HL-60 (cell line): ENCODE measurements at regions not wholly inside any gene's neighbourhood (a gene's known extent, or its start where the extent isn't known, plus 50 kb on each side); places are given as distances from the start of the nearest gene placed in this dataset.

Experiments used
- DNase-seq, 2 experiments: peaks; one replicate each; pipeline ENCODE4 v3.0.0-alpha.2; 2010 to 2020; ENCODE audit warnings: low read depth in 1 of 2, low spot score in 1 of 2
- H3K27ac ChIP-seq: fragments of 250-450 bp; sonication (Bioruptor Pico); replicated peaks from 2 replicates; pipeline ENCODE4 v1.5.1; 2020; ENCODE audit warnings: mild to moderate bottlenecking, moderate library complexity
- H3K27me3 ChIP-seq: fragments of 250-450 bp; sonication (Bioruptor Pico); 2 replicates; pipeline ENCODE4 v1.5.1; 2021; ENCODE audit warnings: mild to moderate bottlenecking, moderate library complexity; ENCODE audit not compliant: insufficient read depth, poor library complexity, severe bottlenecking
- H3K4me3 ChIP-seq: replicated peaks from 2 replicates; pipeline ENCODE4 v1.5.1; 2011; ENCODE audit warnings: mild to moderate bottlenecking, control low read depth, low read length; ENCODE audit not compliant: insufficient read depth
- GABPA ChIP-seq: IDR thresholded peaks from 2 replicates; pipeline ENCODE4 v1.6.1; 2012; ENCODE audit warnings: low read depth
- POLR2AphosphoS5 ChIP-seq: IDR thresholded peaks from 2 replicates; pipeline ENCODE4 v1.6.1; 2012; ENCODE audit warnings: low read depth
- SPI1 ChIP-seq: IDR thresholded peaks from 2 replicates; pipeline ENCODE4 v1.6.1; 2012; ENCODE audit warnings: low read depth, mild to moderate bottlenecking, borderline replicate concordance
- TF ChIP-seq, protein P1 (sequence below): IDR thresholded peaks from one replicate; pipeline ENCODE4 v1.5.1; 2011; ENCODE audit warnings: low read length, control low read depth, inconsistent platforms; ENCODE audit not compliant: insufficient read depth
- TF ChIP-seq, protein P2 (sequence below): IDR thresholded peaks from 2 replicates; pipeline ENCODE4 v1.6.1; 2012; ENCODE audit warnings: low read depth; ENCODE audit not compliant: insufficient replicate concordance

DNA sequence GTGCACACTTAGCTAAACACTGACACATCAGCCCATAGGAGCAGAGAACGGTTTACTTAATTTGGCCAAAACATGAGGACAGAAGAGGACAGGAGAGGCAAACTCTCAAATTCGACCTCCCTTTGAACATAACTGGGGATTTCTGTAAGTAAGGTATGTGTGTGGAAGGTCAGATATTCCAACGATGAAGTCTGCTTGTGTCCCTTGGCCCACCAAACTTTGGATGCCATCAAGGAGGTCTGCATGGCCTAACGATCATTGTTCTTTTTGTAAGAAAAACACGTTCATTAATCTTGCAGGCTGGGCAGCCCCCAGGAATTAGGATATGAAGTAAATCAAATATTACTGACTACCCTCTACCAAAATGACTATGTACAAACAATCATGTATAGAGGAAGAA, 908.5 kb upstream of the ATXN7L3B start:
- no peak for DNase-seq
- Histone ChIP-seq H3K4me3 (no peak overlapping the region), H3K27me3 (no peaks in the 10 kb centered on the region), H3K27ac (no peak overlapping the region)
- TF ChIP-seq, protein P1, sequence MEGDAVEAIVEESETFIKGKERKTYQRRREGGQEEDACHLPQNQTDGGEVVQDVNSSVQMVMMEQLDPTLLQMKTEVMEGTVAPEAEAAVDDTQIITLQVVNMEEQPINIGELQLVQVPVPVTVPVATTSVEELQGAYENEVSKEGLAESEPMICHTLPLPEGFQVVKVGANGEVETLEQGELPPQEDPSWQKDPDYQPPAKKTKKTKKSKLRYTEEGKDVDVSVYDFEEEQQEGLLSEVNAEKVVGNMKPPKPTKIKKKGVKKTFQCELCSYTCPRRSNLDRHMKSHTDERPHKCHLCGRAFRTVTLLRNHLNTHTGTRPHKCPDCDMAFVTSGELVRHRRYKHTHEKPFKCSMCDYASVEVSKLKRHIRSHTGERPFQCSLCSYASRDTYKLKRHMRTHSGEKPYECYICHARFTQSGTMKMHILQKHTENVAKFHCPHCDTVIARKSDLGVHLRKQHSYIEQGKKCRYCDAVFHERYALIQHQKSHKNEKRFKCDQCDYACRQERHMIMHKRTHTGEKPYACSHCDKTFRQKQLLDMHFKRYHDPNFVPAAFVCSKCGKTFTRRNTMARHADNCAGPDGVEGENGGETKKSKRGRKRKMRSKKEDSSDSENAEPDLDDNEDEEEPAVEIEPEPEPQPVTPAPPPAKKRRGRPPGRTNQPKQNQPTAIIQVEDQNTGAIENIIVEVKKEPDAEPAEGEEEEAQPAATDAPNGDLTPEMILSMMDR: no peak
- TF ChIP-seq SPI1 (no peak), POLR2AphosphoS5 (no peak), GABPA (no peak)
- TF ChIP-seq, protein P2, sequence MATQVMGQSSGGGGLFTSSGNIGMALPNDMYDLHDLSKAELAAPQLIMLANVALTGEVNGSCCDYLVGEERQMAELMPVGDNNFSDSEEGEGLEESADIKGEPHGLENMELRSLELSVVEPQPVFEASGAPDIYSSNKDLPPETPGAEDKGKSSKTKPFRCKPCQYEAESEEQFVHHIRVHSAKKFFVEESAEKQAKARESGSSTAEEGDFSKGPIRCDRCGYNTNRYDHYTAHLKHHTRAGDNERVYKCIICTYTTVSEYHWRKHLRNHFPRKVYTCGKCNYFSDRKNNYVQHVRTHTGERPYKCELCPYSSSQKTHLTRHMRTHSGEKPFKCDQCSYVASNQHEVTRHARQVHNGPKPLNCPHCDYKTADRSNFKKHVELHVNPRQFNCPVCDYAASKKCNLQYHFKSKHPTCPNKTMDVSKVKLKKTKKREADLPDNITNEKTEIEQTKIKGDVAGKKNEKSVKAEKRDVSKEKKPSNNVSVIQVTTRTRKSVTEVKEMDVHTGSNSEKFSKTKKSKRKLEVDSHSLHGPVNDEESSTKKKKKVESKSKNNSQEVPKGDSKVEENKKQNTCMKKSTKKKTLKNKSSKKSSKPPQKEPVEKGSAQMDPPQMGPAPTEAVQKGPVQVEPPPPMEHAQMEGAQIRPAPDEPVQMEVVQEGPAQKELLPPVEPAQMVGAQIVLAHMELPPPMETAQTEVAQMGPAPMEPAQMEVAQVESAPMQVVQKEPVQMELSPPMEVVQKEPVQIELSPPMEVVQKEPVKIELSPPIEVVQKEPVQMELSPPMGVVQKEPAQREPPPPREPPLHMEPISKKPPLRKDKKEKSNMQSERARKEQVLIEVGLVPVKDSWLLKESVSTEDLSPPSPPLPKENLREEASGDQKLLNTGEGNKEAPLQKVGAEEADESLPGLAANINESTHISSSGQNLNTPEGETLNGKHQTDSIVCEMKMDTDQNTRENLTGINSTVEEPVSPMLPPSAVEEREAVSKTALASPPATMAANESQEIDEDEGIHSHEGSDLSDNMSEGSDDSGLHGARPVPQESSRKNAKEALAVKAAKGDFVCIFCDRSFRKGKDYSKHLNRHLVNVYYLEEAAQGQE: no peak

DNA sequence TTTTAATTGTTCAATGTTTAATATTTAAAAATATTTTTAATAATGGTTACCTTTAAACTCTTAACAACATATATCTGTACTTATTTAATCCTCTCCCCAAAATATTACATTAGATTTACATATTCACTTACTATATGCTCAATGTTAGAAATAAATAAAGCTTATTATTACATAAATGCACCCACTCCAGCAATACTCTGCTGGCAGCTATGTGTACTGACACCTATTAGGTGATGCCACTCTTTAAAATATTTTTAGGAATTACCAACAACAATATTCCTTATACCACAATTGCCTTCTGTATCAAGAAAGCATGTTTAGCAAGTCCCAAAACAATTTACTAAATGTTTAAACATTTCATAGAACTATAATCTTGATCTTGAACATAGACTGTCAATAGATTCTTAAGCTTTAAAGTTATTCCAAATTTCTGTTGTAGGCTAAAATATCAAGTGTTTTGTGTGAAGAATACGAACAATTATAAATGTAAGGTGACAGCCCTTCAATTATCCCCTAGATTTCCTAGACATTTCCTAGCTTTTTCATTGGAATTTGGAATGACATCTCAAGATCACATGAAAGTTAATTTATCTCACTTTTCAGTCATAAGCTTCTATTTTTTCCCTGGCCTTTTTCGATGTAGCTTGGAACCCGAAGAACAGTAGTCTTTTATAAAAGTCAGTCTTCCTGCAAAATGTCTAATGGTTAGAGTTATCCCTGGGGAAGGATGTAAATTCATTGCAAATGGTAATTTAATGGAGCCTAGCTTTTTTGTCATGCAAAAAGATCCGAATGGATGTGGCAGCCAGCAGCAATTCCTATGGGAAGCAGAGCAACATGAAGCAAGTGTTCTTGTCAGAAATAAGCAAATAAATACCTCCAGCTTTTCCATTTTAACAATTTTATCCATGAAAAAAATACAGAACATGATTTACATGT, 907.5 kb upstream of the ATXN7L3B start:
- Histone ChIP-seq H3K4me3 (no peak overlapping the region), H3K27me3 (no peaks in the 10 kb centered on the region), H3K27ac (no peak overlapping the region)
- DNase-seq: no peak
- TF ChIP-seq, protein P1: no peak
- no peak for TF ChIP-seq SPI1
- TF ChIP-seq, protein P2: no peak

DNA sequence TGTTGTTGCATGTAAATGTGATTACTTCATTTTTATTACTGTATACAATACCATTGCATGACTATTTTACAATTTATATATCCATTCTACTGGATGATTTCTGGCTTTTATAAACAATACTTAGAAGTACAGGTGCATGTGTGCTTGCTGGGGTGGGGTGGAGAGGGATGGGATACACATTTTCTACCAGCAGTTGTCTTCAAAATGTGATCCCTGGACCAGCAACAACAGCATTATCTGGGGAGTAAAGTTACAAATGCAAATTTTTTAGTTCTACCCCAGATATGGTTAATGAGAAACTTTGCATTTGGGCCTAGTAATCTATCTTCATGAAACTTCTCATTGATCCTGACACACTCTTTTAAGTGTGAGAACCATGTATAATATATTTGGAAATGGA, 905.4 kb upstream of the ATXN7L3B start:
- TF ChIP-seq SPI1: no peak
- TF ChIP-seq, protein P1: no peak
- TF ChIP-seq POLR2AphosphoS5: no peak
- TF ChIP-seq GABPA: no peak
- TF ChIP-seq, protein P2: no peak
- H3K27ac ChIP-seq: no peak overlapping the region
- DNase-seq: no peak

More for the DNA sequence above, 905.4 kb upstream of the ATXN7L3B start:
- no peak overlapping the region for H3K4me3 ChIP-seq
- no peaks in the 10 kb centered on the region for H3K27me3 ChIP-seq
